Activated CD4-positive, alpha-beta T cell treated with anti-CD3 and anti-CD28 coated beads for 36 hours (primary cell): ENCODE measurements at regions not wholly inside any gene's neighbourhood (a gene's known extent, or its start where the extent isn't known, plus 50 kb on each side); places are given as distances from the start of the nearest gene placed in this dataset.
"Not testable (repeated sequence)": the region's sequence is repeated elsewhere in the genome, so short reads cannot be mapped to it uniquely, and the experiment has no call there.

Experiments used
- ATAC-seq: fragments of 200-7000 bp; cut with Tn5 transposase; one replicate; pipeline ENCODE4 v1.10.0; 2021; ENCODE audit warnings: mild to moderate bottlenecking, moderate library complexity
- CTCF ChIA-PET: fragments of 350-600 bp; sonication (Branson Sonifier 250); formaldehyde crosslinking; loops from one replicate; lab custom pipeline; 2021; ENCODE audit warnings: antibody characterized with exemption; lab: Charles Lee
- POLR2A ChIA-PET: fragments of 350-600 bp; sonication (Branson Sonifier 250); formaldehyde crosslinking; loops from one replicate; lab custom pipeline; 2021; ENCODE audit warnings: antibody characterized with exemption, inconsistent platforms; lab: Charles Lee
- DNase-seq: peaks from one replicate; pipeline ENCODE4 v3.0.0-alpha.2; 2020
- H3K27ac Mint-ChIP-seq: one replicate; pipeline ENCODE4 v1.8.0; 2021; ENCODE audit warnings: mixed read lengths
- H3K27me3 Mint-ChIP-seq: one replicate; pipeline ENCODE4 v1.8.0; 2021; ENCODE audit warnings: mixed read lengths
- H3K36me3 Mint-ChIP-seq: one replicate; pipeline ENCODE4 v1.8.0; 2021; ENCODE audit warnings: low read depth, mixed read lengths
- H3K4me1 Mint-ChIP-seq: one replicate; pipeline ENCODE4 v1.8.0; 2021; ENCODE audit warnings: mixed read lengths
- H3K4me3 Mint-ChIP-seq: one replicate; pipeline ENCODE4 v1.8.0; 2021; ENCODE audit warnings: mild to moderate bottlenecking, moderate library complexity, mixed read lengths
- H3K9me3 Mint-ChIP-seq: one replicate; pipeline ENCODE4 v1.8.0; 2021; ENCODE audit warnings: low read depth, mixed read lengths
- intact Hi-C, 2 experiments: fragments of 100-400 bp; cut with DNase I in 1 of 2; cut with micrococcal nuclease in 1 of 2; formaldehyde crosslinking; loops; one replicate each; pipeline versions ENCODE4 v1.14.2 to v1.15.1; 2022 to 2024; cut with DNase I, micrococcal nuclease

GRCh38 chr12:47610686-47611252 is 95.1 kb downstream of the RPAP3 start:
- H3K4me1 Mint-ChIP-seq, result no peaks in the 10 kb centered on the region
- no peaks in the 10 kb centered on the region for H3K27me3 Mint-ChIP-seq
- peak; percentile 80 for ATAC-seq
- no peak overlapping the region for H3K27ac Mint-ChIP-seq
- ChIA-PET POLR2A (no interaction called here), CTCF (interaction anchor here (0.7 to 1.4 kb wide), 2 partner anchors 20 to 191 kb away, joined by 3 to 5 read pairs; no protein-coding TSS in a partner anchor)
- peaks cover 27% of the 10 kb centered on the region for H3K36me3 Mint-ChIP-seq
- no peak for DNase-seq
- peaks cover 39% of the 10 kb centered on the region for H3K9me3 Mint-ChIP-seq
- H3K4me3 Mint-ChIP-seq, result no peak overlapping the region
- intact Hi-C loops, result no loop called here

GRCh38 chr12:47609806-47610205 is 96.0 kb downstream of the RPAP3 start:
- ChIA-PET POLR2A (no interaction called here), CTCF (no interaction called here)
- H3K36me3 Mint-ChIP-seq, result peaks cover 29% of the 10 kb centered on the region
- H3K4me1 Mint-ChIP-seq, result peaks cover 5% of the 10 kb centered on the region
- ATAC-seq (no peak), DNase-seq (no peak)
- no peak overlapping the region for H3K27ac Mint-ChIP-seq
- no peak overlapping the region for H3K4me3 Mint-ChIP-seq
- intact Hi-C loops, result no loop called here
- peaks cover 43% of the 10 kb centered on the region for H3K9me3 Mint-ChIP-seq
- H3K27me3 Mint-ChIP-seq, result no peaks in the 10 kb centered on the region

- Mint-ChIP-seq H3K9me3 (peaks cover 40% of the 10 kb centered on the region), H3K4me1 (peaks cover 15% of the 10 kb centered on the region), H3K36me3 (peaks cover 23% of the 10 kb centered on the region)
- ATAC-seq, H3K27me3 Mint-ChIP-seq, POLR2A ChIA-PET, H3K27ac Mint-ChIP-seq, H3K4me3 Mint-ChIP-seq, CTCF ChIA-PET, intact Hi-C loops, DNase-seq: not testable (repeated sequence)
These were observed 97.2 kb downstream of the RPAP3 start for GRCh38 chr12:47608671-47609070.

- CTCF ChIA-PET, result interaction anchor here (0.6 to 2.0 kb wide), 7 partner anchors 11 to 206 kb away, joined by 3 to 9 read pairs (median 3); no protein-coding TSS in a partner anchor
- intact Hi-C loops, result no loop called here
- Mint-ChIP-seq H3K27ac (peak overlapping the region; percentile 61), H3K4me3 (no peak overlapping the region), H3K36me3 (peaks cover 12% of the 10 kb centered on the region), H3K9me3 (peaks cover 25% of the 10 kb centered on the region), H3K4me1 (peaks cover 18% of the 10 kb centered on the region), H3K27me3 (no peaks in the 10 kb centered on the region)
- POLR2A ChIA-PET, result interaction anchor here (0.6 kb wide), 1 partner anchor 1389 kb away, joined by 3 read pairs; no protein-coding TSS in a partner anchor
- DNase-seq, result no peak
- ATAC-seq, result peak; percentile 82
These were observed 101.5 kb downstream of the RPAP3 start for GRCh38 chr12:47604221-47604873.

GRCh38 chr12:47602949-47603558 is 102.8 kb downstream of the RPAP3 start:
- Mint-ChIP-seq H3K4me3 (no peak overlapping the region), H3K9me3 (peaks cover 25% of the 10 kb centered on the region), H3K4me1 (peaks cover 18% of the 10 kb centered on the region), H3K27ac (no peak overlapping the region), H3K27me3 (no peaks in the 10 kb centered on the region), H3K36me3 (peaks cover 10% of the 10 kb centered on the region)
- intact Hi-C loops, result no loop called here
- POLR2A ChIA-PET, result interaction anchor here (0.7 kb wide), 1 partner anchor 19 kb away, joined by 3 read pairs; no protein-coding TSS in a partner anchor
- DNase-seq (no peak), ATAC-seq (no peak)
- CTCF ChIA-PET, result interaction anchor here (0.8 to 2.0 kb wide), 3 partner anchors 10 to 34 kb away, joined by 3 to 9 read pairs (median 3); no protein-coding TSS in a partner anchor

- H3K4me3 Mint-ChIP-seq, result no peak overlapping the region
- ChIA-PET POLR2A (interaction anchor here (0.6 kb wide), 2 partner anchors 11 to 354 kb away, joined by 5 read pairs; no protein-coding TSS in a partner anchor), CTCF (interaction anchor here (0.8 kb wide), 1 partner anchor 11 kb away, joined by 3 read pairs; no protein-coding TSS in a partner anchor)
- intact Hi-C loops, result no loop called here
- H3K36me3 Mint-ChIP-seq, result peaks cover 6% of the 10 kb centered on the region
- DNase-seq, result no peak
- ATAC-seq, result no peak
- H3K4me1 Mint-ChIP-seq, result peaks cover 18% of the 10 kb centered on the region
- no peaks in the 10 kb centered on the region for H3K27me3 Mint-ChIP-seq
- no peak overlapping the region for H3K27ac Mint-ChIP-seq
- peaks cover 18% of the 10 kb centered on the region for H3K9me3 Mint-ChIP-seq
These were observed 103.5 kb downstream of the RPAP3 start for GRCh38 chr12:47602325-47602724.

GRCh38 chr12:47601071-47601470 is 104.8 kb downstream of the RPAP3 start:
- H3K36me3 Mint-ChIP-seq, result peaks cover 2% of the 10 kb centered on the region
- no peaks in the 10 kb centered on the region for H3K27me3 Mint-ChIP-seq
- ATAC-seq (no peak), DNase-seq (no peak)
- no peak overlapping the region for H3K27ac Mint-ChIP-seq
- CTCF ChIA-PET, result no interaction called here
- peaks cover 13% of the 10 kb centered on the region for H3K9me3 Mint-ChIP-seq
- intact Hi-C loops, result no loop called here
- H3K4me3 Mint-ChIP-seq, result no peak overlapping the region
- POLR2A ChIA-PET, result no interaction called here
- peaks cover 18% of the 10 kb centered on the region for H3K4me1 Mint-ChIP-seq

GRCh38 chr12:47591795-47592194 is 114.0 kb downstream of the RPAP3 start:
- ATAC-seq (no peak), DNase-seq (no peak)
- intact Hi-C loops, result no loop called here
- H3K4me1 Mint-ChIP-seq, result peaks cover 3% of the 10 kb centered on the region
- H3K27me3 Mint-ChIP-seq, result no peaks in the 10 kb centered on the region
- peaks cover 3% of the 10 kb centered on the region for H3K9me3 Mint-ChIP-seq
- CTCF ChIA-PET, result interaction anchor here (0.5 to 1.0 kb wide), 3 partner anchors 10 to 491 kb away, joined by 3 read pairs; no protein-coding TSS in a partner anchor
- H3K36me3 Mint-ChIP-seq, result no peaks in the 10 kb centered on the region
- POLR2A ChIA-PET, result interaction anchor here (0.6 kb wide), 1 partner anchor 11 kb away, joined by 5 read pairs; no protein-coding TSS in a partner anchor
- no peak overlapping the region for H3K4me3 Mint-ChIP-seq
- no peak overlapping the region for H3K27ac Mint-ChIP-seq

- Mint-ChIP-seq H3K4me1 (peaks cover 3% of the 10 kb centered on the region), H3K27me3 (no peaks in the 10 kb centered on the region), H3K4me3 (no peak overlapping the region), H3K36me3 (no peaks in the 10 kb centered on the region), H3K27ac (no peak overlapping the region), H3K9me3 (peaks cover 3% of the 10 kb centered on the region)
- intact Hi-C loops, result no loop called here
- ATAC-seq (no peak), DNase-seq (no peak)
- ChIA-PET CTCF (interaction anchor here (0.5 to 1.0 kb wide), 3 partner anchors 10 to 490 kb away, joined by 3 read pairs; no protein-coding TSS in a partner anchor), POLR2A (interaction anchor here (0.6 kb wide), 1 partner anchor 11 kb away, joined by 5 read pairs; no protein-coding TSS in a partner anchor)
These were observed 114.5 kb downstream of the RPAP3 start for GRCh38 chr12:47591361-47591791.

- Mint-ChIP-seq H3K27me3 (no peaks in the 10 kb centered on the region), H3K36me3 (no peaks in the 10 kb centered on the region), H3K9me3 (no peaks in the 10 kb centered on the region), H3K4me1 (peaks cover 3% of the 10 kb centered on the region), H3K27ac (no peak overlapping the region), H3K4me3 (no peak overlapping the region)
- DNase-seq, result no peak
- CTCF ChIA-PET, result interaction anchor here (0.5 to 1.0 kb wide), 2 partner anchors 13 to 490 kb away, joined by 3 read pairs; no protein-coding TSS in a partner anchor
- no peak for ATAC-seq
- POLR2A ChIA-PET, result no interaction called here
- intact Hi-C loops, result no loop called here
These were observed 115.0 kb downstream of the RPAP3 start for GRCh38 chr12:47590771-47591360.
